ENCODE measurements at regions not wholly inside any gene's neighbourhood (a gene's known extent, or its start where the extent isn't known, plus 50 kb on each side); places are given as distances from the start of the nearest gene placed in this dataset.
"Not testable (repeated sequence)": the region's sequence is repeated elsewhere in the genome, so short reads cannot be mapped to it uniquely, and the experiment has no call there.

GRCh38 chr2:7625392-7626138 is 708.4 kb downstream of the RNF144A start:
- no peak for DNase-seq (ENCODE audit: low read depth, low spot score)
- no peaks in the 10 kb centered on the region for H3K27me3 ChIP-seq (ENCODE audit: insufficient read depth, insufficient read length)
- TF ChIP-seq YY1 (IDR thresholded peaks at IDR 0.05; ENCODE audit: insufficient read depth, insufficient read length) (no peak), SUZ12 (IDR thresholded peaks at IDR 0.05; ENCODE audit: extremely low read depth, insufficient read depth, insufficient read length) (no peak), ZNF274 (IDR thresholded peaks at IDR 0.05; ENCODE audit: low read depth, low read length) (no peak)
- H3K9me3 ChIP-seq (ENCODE audit: insufficient read depth, low read length), result no peaks in the 10 kb centered on the region
- no peak overlapping the region for H3K4me3 ChIP-seq (ENCODE audit: insufficient read length, low read depth)
- no peak overlapping the region for H3K9ac ChIP-seq (ENCODE audit: insufficient read length, low read depth)
- H3K36me3 ChIP-seq (ENCODE audit: insufficient read depth, insufficient read length, low read length), result no peaks in the 10 kb centered on the region
- no peaks in the 10 kb centered on the region for H3K4me1 ChIP-seq (ENCODE audit: insufficient read depth, insufficient read length)

DNA sequence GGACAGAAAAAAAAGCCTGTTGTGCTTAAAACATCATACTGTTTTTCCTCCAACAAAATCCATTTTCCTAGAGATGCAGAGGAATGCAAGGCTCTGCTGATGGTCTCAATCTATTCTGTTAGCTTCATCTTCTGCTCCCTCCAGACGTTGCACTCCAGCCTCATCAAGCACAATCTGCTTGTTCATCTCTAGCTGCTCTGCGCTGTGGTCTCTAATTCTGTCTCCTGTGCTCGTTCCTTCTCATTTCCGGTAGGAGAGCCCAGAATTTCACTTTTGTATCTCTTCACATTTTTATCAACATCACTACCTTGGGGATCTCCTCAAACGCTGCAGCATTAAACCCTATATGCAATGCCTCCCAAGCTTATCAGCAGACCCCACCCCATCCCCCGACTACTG is 708.9 kb downstream of the RNF144A start:
- H3K9ac ChIP-seq (ENCODE audit: insufficient read length, low read depth), result no peak overlapping the region
- no peaks in the 10 kb centered on the region for H3K9me3 ChIP-seq (ENCODE audit: insufficient read depth, low read length)
- H3K4me3 ChIP-seq (ENCODE audit: insufficient read length, low read depth), result no peak overlapping the region
- no peaks in the 10 kb centered on the region for H3K27me3 ChIP-seq (ENCODE audit: insufficient read depth, insufficient read length)
- no peak for DNase-seq (ENCODE audit: low read depth, low spot score)
- no peaks in the 10 kb centered on the region for H3K4me1 ChIP-seq (ENCODE audit: insufficient read depth, insufficient read length)
- TF ChIP-seq YY1 (IDR thresholded peaks at IDR 0.05; ENCODE audit: insufficient read depth, insufficient read length) (no peak), SUZ12 (IDR thresholded peaks at IDR 0.05; ENCODE audit: extremely low read depth, insufficient read depth, insufficient read length) (no peak), ZNF274 (IDR thresholded peaks at IDR 0.05; ENCODE audit: low read depth, low read length) (no peak)
- no peaks in the 10 kb centered on the region for H3K36me3 ChIP-seq (ENCODE audit: insufficient read depth, insufficient read length, low read length)

GRCh38 chr2:7627583-7627982 is 710.4 kb downstream of the RNF144A start:
- TF ChIP-seq YY1 (IDR thresholded peaks at IDR 0.05; ENCODE audit: insufficient read depth, insufficient read length), result no peak
- no peak for TF ChIP-seq SUZ12 (IDR thresholded peaks at IDR 0.05; ENCODE audit: extremely low read depth, insufficient read depth, insufficient read length)
- no peak for TF ChIP-seq ZNF274 (IDR thresholded peaks at IDR 0.05; ENCODE audit: low read depth, low read length)
- DNase-seq (ENCODE audit: low read depth, low spot score), result no peak
- no peak overlapping the region for H3K9ac ChIP-seq (ENCODE audit: insufficient read length, low read depth)
- H3K4me1 ChIP-seq (ENCODE audit: insufficient read depth, insufficient read length), result no peaks in the 10 kb centered on the region
- no peaks in the 10 kb centered on the region for H3K27me3 ChIP-seq (ENCODE audit: insufficient read depth, insufficient read length)
- no peaks in the 10 kb centered on the region for H3K9me3 ChIP-seq (ENCODE audit: insufficient read depth, low read length)
- no peaks in the 10 kb centered on the region for H3K36me3 ChIP-seq (ENCODE audit: insufficient read depth, insufficient read length, low read length)
- no peak overlapping the region for H3K4me3 ChIP-seq (ENCODE audit: insufficient read length, low read depth)

GRCh38 chr2:7632420-7632819 is 715.2 kb downstream of the RNF144A start:
- no peak for DNase-seq (ENCODE audit: low read depth, low spot score)
- H3K9me3 ChIP-seq (ENCODE audit: insufficient read depth, low read length), result no peaks in the 10 kb centered on the region
- H3K4me3 ChIP-seq (ENCODE audit: insufficient read length, low read depth), result no peak overlapping the region
- H3K4me1 ChIP-seq (ENCODE audit: insufficient read depth, insufficient read length), result no peaks in the 10 kb centered on the region
- no peaks in the 10 kb centered on the region for H3K27me3 ChIP-seq (ENCODE audit: insufficient read depth, insufficient read length)
- no peak overlapping the region for H3K9ac ChIP-seq (ENCODE audit: insufficient read length, low read depth)
- H3K36me3 ChIP-seq (ENCODE audit: insufficient read depth, insufficient read length, low read length), result no peaks in the 10 kb centered on the region
- TF ChIP-seq SUZ12 (IDR thresholded peaks at IDR 0.05; ENCODE audit: extremely low read depth, insufficient read depth, insufficient read length) (no peak), YY1 (IDR thresholded peaks at IDR 0.05; ENCODE audit: insufficient read depth, insufficient read length) (no peak), ZNF274 (IDR thresholded peaks at IDR 0.05; ENCODE audit: low read depth, low read length) (no peak)

- H3K9ac ChIP-seq (ENCODE audit: insufficient read length, low read depth), result no peak overlapping the region
- DNase-seq (ENCODE audit: low read depth, low spot score), result no peak
- no peaks in the 10 kb centered on the region for H3K4me1 ChIP-seq (ENCODE audit: insufficient read depth, insufficient read length)
- H3K36me3 ChIP-seq (ENCODE audit: insufficient read depth, insufficient read length, low read length), result no peaks in the 10 kb centered on the region
- H3K9me3 ChIP-seq (ENCODE audit: insufficient read depth, low read length), result no peaks in the 10 kb centered on the region
- TF ChIP-seq SUZ12 (IDR thresholded peaks at IDR 0.05; ENCODE audit: extremely low read depth, insufficient read depth, insufficient read length) (no peak), ZNF274 (IDR thresholded peaks at IDR 0.05; ENCODE audit: low read depth, low read length) (no peak), YY1 (IDR thresholded peaks at IDR 0.05; ENCODE audit: insufficient read depth, insufficient read length) (no peak)
- H3K4me3 ChIP-seq (ENCODE audit: insufficient read length, low read depth), result no peak overlapping the region
- H3K27me3 ChIP-seq (ENCODE audit: insufficient read depth, insufficient read length), result no peaks in the 10 kb centered on the region
These were observed 716.4 kb downstream of the RNF144A start for GRCh38 chr2:7633566-7634153.

DNA sequence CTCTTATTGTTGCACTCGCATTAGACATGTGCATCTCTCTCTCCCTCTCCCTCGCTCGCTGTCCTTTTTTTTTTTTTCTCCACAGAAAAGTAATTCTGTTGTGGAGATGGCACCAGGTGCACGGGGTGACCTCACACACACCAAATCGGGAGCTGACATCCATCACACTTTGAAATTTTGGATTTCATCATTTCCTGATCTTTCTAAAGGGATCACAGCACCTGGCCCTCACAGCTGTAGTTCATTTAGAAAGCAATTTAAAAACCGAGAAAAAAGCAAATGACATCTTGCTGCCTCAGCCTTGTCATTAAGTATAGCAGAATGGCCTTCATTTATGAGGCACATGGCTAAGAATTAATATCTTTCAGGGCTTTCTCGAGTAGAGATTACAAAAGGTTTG is 717.2 kb downstream of the RNF144A start:
- H3K4me1 ChIP-seq (ENCODE audit: insufficient read depth, insufficient read length), result no peaks in the 10 kb centered on the region
- H3K9ac ChIP-seq (ENCODE audit: insufficient read length, low read depth), result no peak overlapping the region
- H3K4me3 ChIP-seq (ENCODE audit: insufficient read length, low read depth), result no peak overlapping the region
- DNase-seq (ENCODE audit: low read depth, low spot score), result no peak
- TF ChIP-seq SUZ12 (IDR thresholded peaks at IDR 0.05; ENCODE audit: extremely low read depth, insufficient read depth, insufficient read length), result no peak
- TF ChIP-seq YY1 (IDR thresholded peaks at IDR 0.05; ENCODE audit: insufficient read depth, insufficient read length), result no peak
- no peak for TF ChIP-seq ZNF274 (IDR thresholded peaks at IDR 0.05; ENCODE audit: low read depth, low read length)
- H3K36me3 ChIP-seq (ENCODE audit: insufficient read depth, insufficient read length, low read length), result no peaks in the 10 kb centered on the region
- no peaks in the 10 kb centered on the region for H3K9me3 ChIP-seq (ENCODE audit: insufficient read depth, low read length)
- H3K27me3 ChIP-seq (ENCODE audit: insufficient read depth, insufficient read length), result no peaks in the 10 kb centered on the region

- Histone ChIP-seq H3K4me1 (ENCODE audit: insufficient read depth, insufficient read length) (no peaks in the 10 kb centered on the region), H3K9me3 (ENCODE audit: insufficient read depth, low read length) (peaks cover 12% of the 10 kb centered on the region; the same call in 1 of the 2 replicates), H3K27me3 (ENCODE audit: insufficient read depth, insufficient read length) (no peaks in the 10 kb centered on the region), H3K36me3 (ENCODE audit: insufficient read depth, insufficient read length, low read length) (no peaks in the 10 kb centered on the region), H3K9ac (ENCODE audit: insufficient read length, low read depth) (no peak overlapping the region), H3K4me3 (ENCODE audit: insufficient read length, low read depth) (no peak overlapping the region)
- TF ChIP-seq SUZ12 (IDR thresholded peaks at IDR 0.05; ENCODE audit: extremely low read depth, insufficient read depth, insufficient read length) (no peak), ZNF274 (IDR thresholded peaks at IDR 0.05; ENCODE audit: low read depth, low read length) (no peak), YY1 (IDR thresholded peaks at IDR 0.05; ENCODE audit: insufficient read depth, insufficient read length) (no peak)
- no peak for DNase-seq (ENCODE audit: low read depth, low spot score)
These were observed 722.3 kb downstream of the RNF144A start for GRCh38 chr2:7639476-7639875.

DNA sequence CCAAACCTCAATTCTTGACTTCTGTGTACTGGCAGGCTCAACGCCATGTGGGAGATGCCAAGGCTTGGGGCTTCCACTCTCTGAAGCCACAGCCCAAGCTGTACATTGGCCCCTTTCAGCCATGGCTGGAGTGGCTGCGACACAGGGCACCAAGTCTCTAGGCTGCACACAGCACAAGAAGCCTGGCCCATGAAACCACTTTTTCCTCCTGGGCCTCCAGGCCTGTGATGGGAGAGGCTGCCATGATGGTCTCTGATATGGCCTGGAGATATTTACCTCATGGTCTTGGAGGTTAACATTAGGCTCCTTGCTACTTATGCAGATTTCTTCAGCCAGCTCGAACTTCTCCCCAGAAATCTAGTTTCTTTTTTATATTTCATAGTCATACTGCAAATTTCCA is 724.1 kb downstream of the RNF144A start:
- not testable (repeated sequence) for H3K4me1 ChIP-seq (ENCODE audit: insufficient read depth, insufficient read length); DNase-seq (ENCODE audit: low read depth, low spot score); H3K36me3 ChIP-seq (ENCODE audit: insufficient read depth, insufficient read length, low read length); H3K9ac ChIP-seq (ENCODE audit: insufficient read length, low read depth); H3K4me3 ChIP-seq (ENCODE audit: insufficient read length, low read depth); H3K27me3 ChIP-seq (ENCODE audit: insufficient read depth, insufficient read length)
- H3K9me3 ChIP-seq (ENCODE audit: insufficient read depth, low read length), result peaks cover 12% of the 10 kb centered on the region; the same call in 1 of the 2 replicates

Measured in NT2/D1 (cell line).